ENCODE measurements at regions not wholly inside any gene's neighbourhood (a gene's known extent, or its start where the extent isn't known, plus 50 kb on each side); places are given as distances from the start of the nearest gene placed in this dataset.
"Not testable (repeated sequence)": the region's sequence is repeated elsewhere in the genome, so short reads cannot be mapped to it uniquely, and the experiment has no call there.

DNA sequence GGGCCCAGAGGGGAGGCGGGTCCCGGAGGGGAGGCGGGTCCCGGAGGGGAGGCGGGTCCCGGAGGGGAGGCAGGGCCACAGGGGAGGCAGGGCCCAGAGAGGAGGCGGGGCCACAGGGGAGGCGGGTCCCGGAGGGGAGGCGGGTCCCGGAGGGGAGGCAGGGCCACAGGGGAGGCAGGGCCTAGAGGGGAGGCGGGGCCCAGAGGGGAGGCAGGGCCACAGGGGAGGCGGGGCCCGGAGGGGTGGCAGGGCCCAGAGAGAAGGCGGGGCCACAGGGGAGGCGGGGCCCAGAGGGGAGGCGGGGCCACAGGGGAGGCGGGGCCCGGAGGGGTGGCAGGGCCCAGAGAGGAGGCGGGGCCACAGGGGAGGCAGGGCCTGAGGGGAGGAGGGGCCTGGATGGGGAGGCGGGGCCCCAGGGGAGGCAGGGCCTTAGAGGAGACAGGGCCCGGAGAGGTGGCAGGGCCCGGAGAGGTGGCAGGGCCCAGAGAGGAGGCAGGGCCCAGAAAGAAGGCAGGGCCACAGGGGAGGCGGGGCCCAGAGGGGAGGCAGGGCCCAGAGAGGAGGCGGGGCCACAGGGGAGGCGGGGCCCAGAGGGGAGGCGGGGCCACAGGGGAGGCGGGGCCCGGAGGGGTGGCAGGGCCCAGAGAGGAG is 81.1 kb downstream of the YTHDF1 start:
- TF ChIP-seq, protein P1, sequence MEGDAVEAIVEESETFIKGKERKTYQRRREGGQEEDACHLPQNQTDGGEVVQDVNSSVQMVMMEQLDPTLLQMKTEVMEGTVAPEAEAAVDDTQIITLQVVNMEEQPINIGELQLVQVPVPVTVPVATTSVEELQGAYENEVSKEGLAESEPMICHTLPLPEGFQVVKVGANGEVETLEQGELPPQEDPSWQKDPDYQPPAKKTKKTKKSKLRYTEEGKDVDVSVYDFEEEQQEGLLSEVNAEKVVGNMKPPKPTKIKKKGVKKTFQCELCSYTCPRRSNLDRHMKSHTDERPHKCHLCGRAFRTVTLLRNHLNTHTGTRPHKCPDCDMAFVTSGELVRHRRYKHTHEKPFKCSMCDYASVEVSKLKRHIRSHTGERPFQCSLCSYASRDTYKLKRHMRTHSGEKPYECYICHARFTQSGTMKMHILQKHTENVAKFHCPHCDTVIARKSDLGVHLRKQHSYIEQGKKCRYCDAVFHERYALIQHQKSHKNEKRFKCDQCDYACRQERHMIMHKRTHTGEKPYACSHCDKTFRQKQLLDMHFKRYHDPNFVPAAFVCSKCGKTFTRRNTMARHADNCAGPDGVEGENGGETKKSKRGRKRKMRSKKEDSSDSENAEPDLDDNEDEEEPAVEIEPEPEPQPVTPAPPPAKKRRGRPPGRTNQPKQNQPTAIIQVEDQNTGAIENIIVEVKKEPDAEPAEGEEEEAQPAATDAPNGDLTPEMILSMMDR (conservative IDR thresholded peaks at IDR 0.05; ENCODE audit: low read depth, low read length): not testable (repeated sequence)
- TF ChIP-seq EZH2 (IDR thresholded peaks at IDR 0.05; ENCODE audit: borderline replicate concordance, low read depth, low read length, poor library complexity, severe bottlenecking): not testable (repeated sequence)

Data from A673 (cell line).